Loucy (cell line): ENCODE measurements at regions not wholly inside any gene's neighbourhood (a gene's known extent, or its start where the extent isn't known, plus 50 kb on each side); places are given as distances from the start of the nearest gene placed in this dataset.

Experiments used
- EZH2phosphoT487 ChIP-seq: fragments of 200-600 bp; IDR thresholded peaks from 2 replicates; pipeline ENCODE4 v1.6.1; 2018; ENCODE audit warnings: antibody characterized with exemption, mild to moderate bottlenecking, moderate library complexity, borderline replicate concordance
- TF ChIP-seq, protein P1 (sequence below): fragments of 200-600 bp; sonication (generic); conservative IDR thresholded peaks from 2 replicates; pipeline ENCODE4 v1.5.1; 2014; ENCODE audit warnings: mild to moderate bottlenecking, antibody characterized with exemption, low read length

DNA sequence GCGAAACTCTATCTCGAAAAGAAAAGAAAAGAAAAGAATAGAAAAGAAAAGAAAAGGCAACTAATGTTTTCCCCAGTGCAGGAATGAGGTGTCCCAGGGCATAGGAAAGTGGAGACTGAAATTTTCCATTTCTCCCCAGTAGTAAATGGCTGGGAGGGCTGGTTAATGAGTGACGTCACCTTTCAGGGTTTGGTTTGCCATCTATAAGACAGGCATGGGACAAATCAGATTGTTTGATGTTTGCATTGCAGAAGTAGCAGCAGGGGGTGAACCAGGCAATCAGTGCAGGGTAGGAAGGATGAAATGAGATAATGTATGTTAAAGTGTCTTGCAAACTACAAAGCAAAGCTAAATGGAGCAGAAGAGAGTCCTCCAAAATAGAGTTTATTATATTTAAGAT, 533.4 kb downstream of the PKHD1 start:
- TF ChIP-seq, protein P1, sequence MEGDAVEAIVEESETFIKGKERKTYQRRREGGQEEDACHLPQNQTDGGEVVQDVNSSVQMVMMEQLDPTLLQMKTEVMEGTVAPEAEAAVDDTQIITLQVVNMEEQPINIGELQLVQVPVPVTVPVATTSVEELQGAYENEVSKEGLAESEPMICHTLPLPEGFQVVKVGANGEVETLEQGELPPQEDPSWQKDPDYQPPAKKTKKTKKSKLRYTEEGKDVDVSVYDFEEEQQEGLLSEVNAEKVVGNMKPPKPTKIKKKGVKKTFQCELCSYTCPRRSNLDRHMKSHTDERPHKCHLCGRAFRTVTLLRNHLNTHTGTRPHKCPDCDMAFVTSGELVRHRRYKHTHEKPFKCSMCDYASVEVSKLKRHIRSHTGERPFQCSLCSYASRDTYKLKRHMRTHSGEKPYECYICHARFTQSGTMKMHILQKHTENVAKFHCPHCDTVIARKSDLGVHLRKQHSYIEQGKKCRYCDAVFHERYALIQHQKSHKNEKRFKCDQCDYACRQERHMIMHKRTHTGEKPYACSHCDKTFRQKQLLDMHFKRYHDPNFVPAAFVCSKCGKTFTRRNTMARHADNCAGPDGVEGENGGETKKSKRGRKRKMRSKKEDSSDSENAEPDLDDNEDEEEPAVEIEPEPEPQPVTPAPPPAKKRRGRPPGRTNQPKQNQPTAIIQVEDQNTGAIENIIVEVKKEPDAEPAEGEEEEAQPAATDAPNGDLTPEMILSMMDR, result no peak
- TF ChIP-seq EZH2phosphoT487, result no peak
